Parathyroid adenoma (tissue), 2 donors: ENCODE measurements at regions not wholly inside any gene's neighbourhood (a gene's known extent, or its start where the extent isn't known, plus 50 kb on each side); places are given as distances from the start of the nearest gene placed in this dataset.

Source experiments
- H2AFZ ChIP-seq: fragments of 300-600 bp; sonication (generic); one replicate; pipeline ENCODE4 v1.7.0; 2017; ENCODE audit warnings: antibody characterized with exemption, mild to moderate bottlenecking
- H3K27ac ChIP-seq: fragments of 300-600 bp; sonication (generic); one replicate; pipeline ENCODE4 v1.7.0; 2017
- H3K27me3 ChIP-seq: fragments of 300-600 bp; sonication (generic); one replicate; pipeline ENCODE4 v1.7.0; 2017; ENCODE audit warnings: low read length; ENCODE audit not compliant: control insufficient read depth, insufficient read depth
- H3K36me3 ChIP-seq: fragments of 300-600 bp; sonication (generic); one replicate; pipeline ENCODE4 v1.7.0; 2017; ENCODE audit warnings: low read length; ENCODE audit not compliant: control insufficient read depth, insufficient read depth
- H3K4me1 ChIP-seq: fragments of 300-600 bp; sonication (generic); one replicate; pipeline ENCODE4 v1.7.0; 2017; ENCODE audit warnings: control low read depth
- H3K4me2 ChIP-seq: fragments of 300-600 bp; sonication (generic); one replicate; pipeline ENCODE4 v1.7.0; 2017; ENCODE audit warnings: low read length
- H3K4me3 ChIP-seq: fragments of 300-600 bp; sonication (generic); one replicate; pipeline ENCODE4 v1.7.0; 2017; ENCODE audit warnings: low read depth, low read length
- H3K79me2 ChIP-seq: fragments of 300-600 bp; sonication (generic); one replicate; pipeline ENCODE4 v1.7.0; 2017; ENCODE audit warnings: control low read depth
- H3K9ac ChIP-seq: fragments of 300-600 bp; sonication (generic); one replicate; pipeline ENCODE4 v1.7.0; 2017; ENCODE audit warnings: mild to moderate bottlenecking
- H3K9me3 ChIP-seq: fragments of 300-600 bp; sonication (generic); one replicate; pipeline ENCODE4 v1.7.0; 2017; ENCODE audit warnings: low read length; ENCODE audit not compliant: control insufficient read depth
- CTCF ChIP-seq: fragments of 300-600 bp; sonication (generic); IDR thresholded peaks from one replicate; pipeline ENCODE4 v1.7.0; 2017; ENCODE audit warnings: antibody characterized with exemption, mild to moderate bottlenecking
- donor health status: primary hyperparathyroidism.

- Histone ChIP-seq H3K27ac (no peak overlapping the region), H3K9ac (no peak overlapping the region), H3K27me3 (no peaks in the 10 kb centered on the region), H3K4me3 (peak overlapping the region; percentile 35), H3K9me3 (no peaks in the 10 kb centered on the region), H3K79me2 (no peaks in the 10 kb centered on the region), H3K36me3 (no peaks in the 10 kb centered on the region), H2AFZ (no peak overlapping the region), H3K4me2 (peak overlapping the region; percentile 63), H3K4me1 (no peaks in the 10 kb centered on the region)
- no peak for TF ChIP-seq CTCF
These were observed 93.3 kb downstream of the CTAGE1 start for GRCh38 chr18:22324191-22325131.

GRCh38 chr18:22322243-22322691 lies 95.4 kb downstream of the CTAGE1 start:
- Histone ChIP-seq H3K27me3 (no peaks in the 10 kb centered on the region), H3K4me3 (no peak overlapping the region), H3K4me2 (no peak overlapping the region), H3K4me1 (no peaks in the 10 kb centered on the region), H3K27ac (no peak overlapping the region), H3K79me2 (no peaks in the 10 kb centered on the region), H3K36me3 (no peaks in the 10 kb centered on the region), H3K9me3 (no peaks in the 10 kb centered on the region), H2AFZ (no peak overlapping the region), H3K9ac (no peak overlapping the region)
- no peak for TF ChIP-seq CTCF

GRCh38 chr18:22320771-22321170 lies 96.9 kb downstream of the CTAGE1 start:
- TF ChIP-seq CTCF, result no peak
- H3K9ac ChIP-seq, result no peak overlapping the region
- H3K4me1 ChIP-seq, result no peaks in the 10 kb centered on the region
- H3K36me3 ChIP-seq, result no peaks in the 10 kb centered on the region
- H3K4me3 ChIP-seq, result no peak overlapping the region
- no peaks in the 10 kb centered on the region for H3K9me3 ChIP-seq
- H3K27ac ChIP-seq, result no peak overlapping the region
- H3K4me2 ChIP-seq, result no peak overlapping the region
- no peak overlapping the region for H2AFZ ChIP-seq
- H3K27me3 ChIP-seq, result no peaks in the 10 kb centered on the region
- no peaks in the 10 kb centered on the region for H3K79me2 ChIP-seq

GRCh38 chr18:22320155-22320554 lies 97.6 kb downstream of the CTAGE1 start:
- H3K27ac ChIP-seq, result no peak overlapping the region
- no peak overlapping the region for H2AFZ ChIP-seq
- H3K79me2 ChIP-seq, result no peaks in the 10 kb centered on the region
- no peaks in the 10 kb centered on the region for H3K9me3 ChIP-seq
- no peak for TF ChIP-seq CTCF
- no peaks in the 10 kb centered on the region for H3K27me3 ChIP-seq
- no peaks in the 10 kb centered on the region for H3K36me3 ChIP-seq
- no peaks in the 10 kb centered on the region for H3K4me1 ChIP-seq
- no peak overlapping the region for H3K4me2 ChIP-seq
- H3K4me3 ChIP-seq, result no peak overlapping the region
- no peak overlapping the region for H3K9ac ChIP-seq
